PC-3 (cell line): ENCODE measurements at regions not wholly inside any gene's neighbourhood (a gene's known extent, or its start where the extent isn't known, plus 50 kb on each side); places are given as distances from the start of the nearest gene placed in this dataset.

ENCODE experiments used
- EZH2 ChIP-seq: fragments of 300-600 bp; sonication (generic); IDR thresholded peaks from one replicate; pipeline ENCODE4 v1.6.1; 2017; ENCODE audit warnings: antibody characterized with exemption, mild to moderate bottlenecking, low read length; ENCODE audit not compliant: unreplicated experiment
- TF ChIP-seq, protein P1 (sequence below): fragments of 300-600 bp; sonication (generic); conservative IDR thresholded peaks from 2 replicates; pipeline ENCODE4 v1.5.1; 2017; ENCODE audit warnings: antibody characterized with exemption, low read depth, mild to moderate bottlenecking, low read length

DNA sequence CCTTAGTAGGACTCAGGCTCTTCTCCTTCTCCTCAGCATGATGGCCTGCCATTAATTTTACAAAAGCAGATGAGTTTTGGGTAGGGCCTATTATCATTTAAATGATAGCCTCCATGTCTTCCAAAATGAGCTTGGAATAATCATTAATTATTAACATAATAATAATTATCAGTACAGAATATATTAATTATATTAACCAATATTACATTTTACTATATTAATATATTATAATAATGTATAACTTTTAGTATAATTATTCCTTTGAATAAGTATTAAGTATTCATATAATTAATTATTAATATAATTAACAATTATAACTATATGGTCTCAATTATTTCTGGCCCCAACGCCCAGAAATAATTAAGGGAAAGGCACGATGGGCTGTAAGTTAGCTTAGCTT, 318.6 kb upstream of the ADGRL4 start:
- TF ChIP-seq, protein P1, sequence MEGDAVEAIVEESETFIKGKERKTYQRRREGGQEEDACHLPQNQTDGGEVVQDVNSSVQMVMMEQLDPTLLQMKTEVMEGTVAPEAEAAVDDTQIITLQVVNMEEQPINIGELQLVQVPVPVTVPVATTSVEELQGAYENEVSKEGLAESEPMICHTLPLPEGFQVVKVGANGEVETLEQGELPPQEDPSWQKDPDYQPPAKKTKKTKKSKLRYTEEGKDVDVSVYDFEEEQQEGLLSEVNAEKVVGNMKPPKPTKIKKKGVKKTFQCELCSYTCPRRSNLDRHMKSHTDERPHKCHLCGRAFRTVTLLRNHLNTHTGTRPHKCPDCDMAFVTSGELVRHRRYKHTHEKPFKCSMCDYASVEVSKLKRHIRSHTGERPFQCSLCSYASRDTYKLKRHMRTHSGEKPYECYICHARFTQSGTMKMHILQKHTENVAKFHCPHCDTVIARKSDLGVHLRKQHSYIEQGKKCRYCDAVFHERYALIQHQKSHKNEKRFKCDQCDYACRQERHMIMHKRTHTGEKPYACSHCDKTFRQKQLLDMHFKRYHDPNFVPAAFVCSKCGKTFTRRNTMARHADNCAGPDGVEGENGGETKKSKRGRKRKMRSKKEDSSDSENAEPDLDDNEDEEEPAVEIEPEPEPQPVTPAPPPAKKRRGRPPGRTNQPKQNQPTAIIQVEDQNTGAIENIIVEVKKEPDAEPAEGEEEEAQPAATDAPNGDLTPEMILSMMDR = no peak
- no peak for TF ChIP-seq EZH2
